Tibial artery (tissue), 4 donors: ENCODE measurements at regions not wholly inside any gene's neighbourhood (a gene's known extent, or its start where the extent isn't known, plus 50 kb on each side); places are given as distances from the start of the nearest gene placed in this dataset.

ENCODE experiments used
- DNase-seq, 2 donors: peaks; one replicate each; pipeline ENCODE4 v3.0.0-alpha.2; 2019
- H3K27ac ChIP-seq, 2 donors: fragments of 200-600 bp; sonication (generic) in 1 of 2; 1 replicate in 1 of 2; 2 replicates in 1 of 2; pipeline ENCODE4 v1.5.1; 2018 to 2019; ENCODE audit warnings: mild to moderate bottlenecking in 1 of 2
- H3K27me3 ChIP-seq, 2 donors: fragments of 200-600 bp; sonication (generic) in 1 of 2; one replicate each; pipeline versions ENCODE4 v1.5.1 to v1.6.0; 2016 to 2019
- H3K36me3 ChIP-seq, 3 donors: fragments of 200-600 bp; sonication (generic) in 2 of 3; one replicate each; pipeline ENCODE4 v1.5.1; 2016 to 2019; ENCODE audit warnings: mild to moderate bottlenecking in 2 of 3
- H3K4me1 ChIP-seq, 4 donors: fragments of 200-600 bp; sonication (generic) in 2 of 4; 1 replicate in 3 of 4; 2 replicates in 1 of 4; pipeline ENCODE4 v1.5.1; 2016 to 2019
- H3K4me3 ChIP-seq, 2 donors: fragments of 200-600 bp; sonication (generic) in 1 of 2; 1 replicate in 1 of 2; 2 replicates in 1 of 2; pipeline ENCODE4 v1.5.1; 2018 to 2019; ENCODE audit warnings: mild to moderate bottlenecking in 2 of 2
- H3K9me3 ChIP-seq, 3 donors: fragments of 200-600 bp; sonication (generic) in 1 of 3; one replicate each; pipeline ENCODE4 v1.5.1; 2016 to 2019
- CTCF ChIP-seq, 2 experiments: fragments of 200-600 bp in 1 of 2; fragments of 450-650 bp in 1 of 2; IDR thresholded peaks; one replicate each; pipeline ENCODE4 v1.5.1; 2017 to 2019; ENCODE audit warnings: antibody characterized with exemption in 2 of 2, mild to moderate bottlenecking in 1 of 2, moderate library complexity in 1 of 2
- intact Hi-C: fragments of 100-400 bp; cut with DNase I; formaldehyde crosslinking; loops from one replicate; pipeline ENCODE4 v1.15.0; 2023; ENCODE audit warnings: low total_unique reads

- Histone ChIP-seq H3K4me3 (no peak overlapping the region), H3K36me3 (no peaks in the 10 kb centered on the region), H3K4me1 (peaks cover 0 to 9% (median 7%) of the 10 kb centered on the region in 4 donors), H3K9me3 (no peaks in the 10 kb centered on the region), H3K27ac (no peak overlapping the region), H3K27me3 (no peaks in the 10 kb centered on the region)
- TF ChIP-seq CTCF (IDR thresholded peaks at IDR 0.05): no peak
- no peak for DNase-seq
- intact Hi-C loops: no loop called here
These were observed 58.7 kb upstream of the NCAM1 start for GRCh38 chr11:112902361-112903011.

DNA sequence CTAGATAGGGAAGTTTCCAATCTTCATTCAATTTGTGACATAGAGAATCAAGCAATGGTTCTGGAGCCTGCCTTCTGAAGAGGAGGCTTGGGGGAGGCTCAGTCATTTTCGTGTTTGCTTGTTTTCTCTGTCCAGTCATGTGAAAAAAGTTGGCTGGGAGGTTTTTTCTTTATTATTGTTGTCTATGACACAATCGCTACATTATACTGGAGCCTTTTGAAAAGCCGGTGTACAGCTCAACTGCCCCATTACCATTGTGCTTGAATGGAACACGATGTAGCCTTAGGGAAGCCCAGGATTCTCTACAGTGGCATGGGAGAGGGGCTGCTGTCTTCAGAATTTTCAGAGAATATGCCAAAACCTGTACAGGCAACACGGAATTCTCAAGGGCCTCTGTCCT is 57.9 kb upstream of the NCAM1 start:
- DNase-seq: no peak
- no peak for TF ChIP-seq CTCF (IDR thresholded peaks at IDR 0.05)
- Histone ChIP-seq H3K27me3 (no peaks in the 10 kb centered on the region), H3K4me1 (peaks cover 0 to 9% (median 7%) of the 10 kb centered on the region in 4 donors), H3K4me3 (no peak overlapping the region), H3K36me3 (no peaks in the 10 kb centered on the region), H3K9me3 (no peaks in the 10 kb centered on the region), H3K27ac (no peak overlapping the region)
- intact Hi-C loops: no loop called here

GRCh38 chr11:112911124-112911523 is 50.1 kb upstream of the NCAM1 start:
- TF ChIP-seq CTCF (IDR thresholded peaks at IDR 0.05): no peak
- intact Hi-C loops: no loop called here
- no peaks in the 10 kb centered on the region for H3K9me3 ChIP-seq
- H3K4me3 ChIP-seq: no peak overlapping the region
- H3K27me3 ChIP-seq: peaks cover 0 to 8% of the 10 kb centered on the region in 2 donors
- H3K4me1 ChIP-seq: no peaks in the 10 kb centered on the region
- H3K36me3 ChIP-seq: no peaks in the 10 kb centered on the region
- no peak overlapping the region for H3K27ac ChIP-seq
- DNase-seq: no peak
